GM12801 (cell line): ENCODE measurements at regions not wholly inside any gene's neighbourhood (a gene's known extent, or its start where the extent isn't known, plus 50 kb on each side); places are given as distances from the start of the nearest gene placed in this dataset.

Experiments used
- TF ChIP-seq, protein P1 (sequence below): IDR thresholded peaks from one replicate; pipeline ENCODE4 v1.5.1; 2011; ENCODE audit warnings: control low read depth; ENCODE audit not compliant: insufficient read length; ENCODE audit errors: extremely low read depth

DNA sequence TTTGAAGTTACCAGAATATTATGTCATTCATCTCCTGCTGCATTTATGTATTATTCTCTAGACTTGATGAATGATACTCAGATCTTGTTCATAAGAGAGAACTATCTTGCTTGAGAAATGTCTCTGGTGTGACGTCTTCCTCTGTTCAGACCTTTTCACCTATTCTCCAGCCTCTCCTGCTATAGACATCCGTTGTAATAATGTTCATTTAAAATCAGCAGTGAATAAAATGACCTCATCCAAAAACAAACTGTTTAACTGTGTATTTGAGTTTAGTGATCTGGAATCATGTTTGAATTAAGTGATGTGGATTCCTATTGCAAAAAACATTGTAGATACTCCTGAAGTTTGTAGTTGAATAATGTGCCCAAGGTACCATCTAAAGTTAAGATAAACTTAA, 487.1 kb downstream of the PCNX1 start:
- TF ChIP-seq, protein P1, sequence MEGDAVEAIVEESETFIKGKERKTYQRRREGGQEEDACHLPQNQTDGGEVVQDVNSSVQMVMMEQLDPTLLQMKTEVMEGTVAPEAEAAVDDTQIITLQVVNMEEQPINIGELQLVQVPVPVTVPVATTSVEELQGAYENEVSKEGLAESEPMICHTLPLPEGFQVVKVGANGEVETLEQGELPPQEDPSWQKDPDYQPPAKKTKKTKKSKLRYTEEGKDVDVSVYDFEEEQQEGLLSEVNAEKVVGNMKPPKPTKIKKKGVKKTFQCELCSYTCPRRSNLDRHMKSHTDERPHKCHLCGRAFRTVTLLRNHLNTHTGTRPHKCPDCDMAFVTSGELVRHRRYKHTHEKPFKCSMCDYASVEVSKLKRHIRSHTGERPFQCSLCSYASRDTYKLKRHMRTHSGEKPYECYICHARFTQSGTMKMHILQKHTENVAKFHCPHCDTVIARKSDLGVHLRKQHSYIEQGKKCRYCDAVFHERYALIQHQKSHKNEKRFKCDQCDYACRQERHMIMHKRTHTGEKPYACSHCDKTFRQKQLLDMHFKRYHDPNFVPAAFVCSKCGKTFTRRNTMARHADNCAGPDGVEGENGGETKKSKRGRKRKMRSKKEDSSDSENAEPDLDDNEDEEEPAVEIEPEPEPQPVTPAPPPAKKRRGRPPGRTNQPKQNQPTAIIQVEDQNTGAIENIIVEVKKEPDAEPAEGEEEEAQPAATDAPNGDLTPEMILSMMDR = no peak

DNA sequence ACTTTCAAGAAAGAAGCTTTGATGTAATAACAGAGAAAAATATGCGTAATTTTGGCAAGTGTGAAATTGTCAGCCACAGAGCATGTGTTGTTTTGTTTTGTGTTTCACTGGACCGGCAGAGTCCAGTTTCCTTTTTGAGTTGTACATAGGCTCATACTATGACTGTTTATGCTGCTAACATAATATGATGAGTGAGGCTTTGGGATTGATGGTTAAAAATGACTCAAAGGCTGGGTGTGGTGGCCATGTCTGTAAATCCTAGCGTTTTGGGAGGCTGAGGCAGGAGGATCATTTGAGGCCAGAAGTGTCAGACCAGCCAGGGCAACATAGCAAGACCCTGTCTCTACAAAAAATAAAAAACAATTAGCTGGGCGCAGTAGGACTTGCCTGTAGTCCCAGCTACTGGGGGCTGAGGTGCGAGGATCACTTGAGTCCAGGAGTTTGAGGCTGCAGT, 487.9 kb downstream of the PCNX1 start:
- TF ChIP-seq, protein P1 = no peak

DNA sequence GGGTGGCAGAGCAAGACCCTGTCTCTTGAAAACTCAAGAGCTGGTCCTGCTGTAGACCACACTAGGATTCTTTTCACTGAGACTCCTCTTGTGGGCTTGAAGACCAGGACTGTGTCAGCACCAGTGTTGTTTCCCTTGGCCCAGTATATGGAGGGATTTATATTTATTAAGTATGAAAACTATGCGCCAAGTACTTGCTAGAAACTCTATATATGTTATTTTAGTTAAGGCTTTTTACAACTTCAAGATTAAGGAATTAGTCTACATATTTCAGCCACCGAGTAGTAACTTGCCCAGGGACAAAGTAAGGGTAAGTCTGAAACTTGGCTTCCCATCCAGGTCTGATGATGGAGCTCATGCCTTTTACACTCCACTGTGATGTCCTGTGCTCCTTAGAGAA, 488.4 kb downstream of the PCNX1 start:
- TF ChIP-seq, protein P1 = no peak

DNA sequence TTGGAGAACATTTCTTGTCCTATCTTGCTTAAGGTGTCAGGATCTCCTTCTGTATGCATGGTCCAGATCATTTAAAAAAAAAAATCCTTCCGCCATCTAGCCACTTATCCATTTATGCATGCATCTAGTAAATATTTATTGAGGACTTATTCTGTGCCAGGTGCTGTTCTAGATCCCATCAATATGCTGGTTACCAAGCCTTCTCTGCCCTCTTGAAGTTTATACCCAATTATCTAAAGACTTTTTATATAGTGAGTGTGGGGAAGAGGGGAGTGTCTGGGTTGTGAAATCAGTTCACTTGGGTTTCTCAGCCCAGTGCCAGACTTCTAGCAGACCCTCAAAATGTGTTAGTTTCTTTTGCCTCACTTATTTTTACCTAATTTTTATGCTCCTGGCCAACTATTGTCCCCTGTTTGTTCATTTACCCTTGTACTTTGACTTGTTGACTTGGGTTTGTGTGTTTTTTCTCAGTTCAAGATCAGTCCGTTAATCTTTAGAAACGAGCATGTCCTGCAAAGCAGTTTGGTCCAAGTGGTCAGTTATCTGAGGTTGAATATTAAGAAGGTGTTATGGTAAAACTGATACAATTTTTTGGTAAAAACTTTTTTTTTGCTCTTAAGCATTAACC, 488.9 kb downstream of the PCNX1 start:
- TF ChIP-seq, protein P1 = no peak

DNA sequence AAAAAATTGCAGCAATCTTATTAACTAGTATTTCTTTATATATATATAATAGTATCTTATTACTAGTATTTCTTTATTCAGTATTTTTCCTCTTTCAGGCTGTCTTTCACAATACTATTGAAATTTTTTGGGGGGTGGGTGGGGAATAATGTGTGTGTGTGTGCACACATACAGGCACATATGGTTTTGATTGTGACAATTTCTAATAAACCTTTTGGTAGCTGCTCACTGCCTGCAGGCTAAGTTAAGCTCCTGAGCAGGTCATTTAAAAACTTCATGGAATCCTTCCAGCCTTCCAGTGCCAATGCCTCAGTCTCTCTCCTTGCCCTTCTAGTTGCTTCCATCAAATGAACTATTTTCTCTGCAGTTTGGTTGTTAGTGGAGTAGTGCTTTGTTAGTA, 490.1 kb downstream of the PCNX1 start:
- TF ChIP-seq, protein P1 = no peak

DNA sequence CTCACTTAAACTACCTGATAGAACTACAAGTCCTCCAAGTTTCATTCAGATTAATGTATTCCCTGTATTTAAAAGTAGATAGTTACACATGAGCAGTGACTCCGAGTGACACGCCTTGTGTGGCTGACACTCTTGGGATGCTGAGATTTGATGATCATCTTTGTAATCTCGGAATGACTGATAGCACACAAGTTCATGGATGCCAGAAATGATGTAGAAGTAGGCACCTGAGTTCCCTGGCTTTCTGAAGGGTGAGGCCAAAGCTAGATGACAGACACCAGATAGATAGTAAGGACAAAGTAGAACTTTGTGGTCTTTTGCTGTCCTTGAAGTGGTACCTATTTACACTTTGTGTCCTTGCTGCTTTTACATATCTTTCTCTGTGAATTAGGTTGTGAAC, 491.2 kb downstream of the PCNX1 start:
- TF ChIP-seq, protein P1 = no peak

DNA sequence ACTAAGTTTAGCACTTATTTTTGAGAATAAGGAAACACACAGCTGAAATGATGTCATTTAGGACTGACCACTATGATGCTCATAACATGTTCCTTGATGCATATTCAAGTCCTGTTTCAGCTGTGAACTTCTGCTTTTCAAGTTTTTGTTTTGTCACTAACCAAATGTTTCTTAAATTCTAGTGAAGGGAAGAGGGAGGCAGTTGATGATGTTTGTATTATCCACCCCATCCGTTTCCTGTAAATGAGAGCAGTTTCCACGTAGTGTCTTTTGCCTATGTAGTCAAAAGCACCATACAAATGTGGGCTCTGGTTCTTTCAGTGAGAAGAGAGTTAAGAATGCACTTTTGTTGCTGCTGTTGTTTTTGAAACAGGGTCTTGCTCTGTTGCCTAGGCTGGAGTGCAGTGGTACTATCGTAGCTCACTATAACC, 491.8 kb downstream of the PCNX1 start:
- TF ChIP-seq, protein P1 = no peak
